ENCODE measurements at regions not wholly inside any gene's neighbourhood (a gene's known extent, or its start where the extent isn't known, plus 50 kb on each side); places are given as distances from the start of the nearest gene placed in this dataset.
A peak's percentile ranks its signal among the peaks of the same experiment; 100 is the strongest.

- Histone ChIP-seq H3K27me3 (ENCODE audit: insufficient read depth, poor library complexity, severe bottlenecking) (no peaks in the 10 kb centered on the region), H3K4me3 (ENCODE audit: severe bottlenecking) (peak overlapping the region; percentile 71), H3K9me3 (ENCODE audit: severe bottlenecking) (no peaks in the 10 kb centered on the region), H3K27ac (ENCODE audit: poor library complexity, severe bottlenecking) (peak overlapping the region; percentile 76), H3K36me3 (ENCODE audit: low read depth) (peaks cover 10% of the 10 kb centered on the region), H3K4me1 (ENCODE audit: insufficient read depth, poor library complexity, severe bottlenecking) (peaks cover 15% of the 10 kb centered on the region)
- peak; percentile 55 for ATAC-seq (ENCODE audit: low read depth)
- peak; percentile 77 for DNase-seq (ENCODE audit: low spot score)
- no peak for TF ChIP-seq CTCF (IDR thresholded peaks at IDR 0.05; ENCODE audit: poor library complexity, severe bottlenecking)
These were observed 361.1 kb upstream of the AMELY start for GRCh38 chrY:7272556-7273195.

GRCh38 chrY:7263773-7264172, 352.2 kb upstream of the AMELY start:
- H3K36me3 ChIP-seq (ENCODE audit: low read depth): no peaks in the 10 kb centered on the region
- no peak overlapping the region for H3K27ac ChIP-seq (ENCODE audit: poor library complexity, severe bottlenecking)
- H3K4me1 ChIP-seq (ENCODE audit: insufficient read depth, poor library complexity, severe bottlenecking): no peaks in the 10 kb centered on the region
- H3K27me3 ChIP-seq (ENCODE audit: insufficient read depth, poor library complexity, severe bottlenecking): no peaks in the 10 kb centered on the region
- ATAC-seq (ENCODE audit: low read depth) (no peak), DNase-seq (ENCODE audit: low spot score) (no peak)
- H3K4me3 ChIP-seq (ENCODE audit: severe bottlenecking): no peak overlapping the region
- no peak for TF ChIP-seq CTCF (IDR thresholded peaks at IDR 0.05; ENCODE audit: poor library complexity, severe bottlenecking)
- no peaks in the 10 kb centered on the region for H3K9me3 ChIP-seq (ENCODE audit: severe bottlenecking)

- no peak overlapping the region for H3K27ac ChIP-seq (ENCODE audit: poor library complexity, severe bottlenecking)
- DNase-seq (ENCODE audit: low spot score): no peak
- ATAC-seq (ENCODE audit: low read depth): no peak
- no peaks in the 10 kb centered on the region for H3K9me3 ChIP-seq (ENCODE audit: severe bottlenecking)
- no peaks in the 10 kb centered on the region for H3K36me3 ChIP-seq (ENCODE audit: low read depth)
- no peak for TF ChIP-seq CTCF (IDR thresholded peaks at IDR 0.05; ENCODE audit: poor library complexity, severe bottlenecking)
- H3K4me1 ChIP-seq (ENCODE audit: insufficient read depth, poor library complexity, severe bottlenecking): no peaks in the 10 kb centered on the region
- H3K27me3 ChIP-seq (ENCODE audit: insufficient read depth, poor library complexity, severe bottlenecking): no peaks in the 10 kb centered on the region
- H3K4me3 ChIP-seq (ENCODE audit: severe bottlenecking): no peak overlapping the region
These were observed 351.0 kb upstream of the AMELY start for GRCh38 chrY:7262531-7262930.

- H3K27me3 ChIP-seq (ENCODE audit: insufficient read depth, poor library complexity, severe bottlenecking): no peaks in the 10 kb centered on the region
- TF ChIP-seq CTCF (IDR thresholded peaks at IDR 0.05; ENCODE audit: poor library complexity, severe bottlenecking): no peak
- H3K4me3 ChIP-seq (ENCODE audit: severe bottlenecking): no peak overlapping the region
- no peak for ATAC-seq (ENCODE audit: low read depth)
- no peaks in the 10 kb centered on the region for H3K9me3 ChIP-seq (ENCODE audit: severe bottlenecking)
- H3K27ac ChIP-seq (ENCODE audit: poor library complexity, severe bottlenecking): no peak overlapping the region
- no peaks in the 10 kb centered on the region for H3K4me1 ChIP-seq (ENCODE audit: insufficient read depth, poor library complexity, severe bottlenecking)
- DNase-seq (ENCODE audit: low spot score): no peak
- H3K36me3 ChIP-seq (ENCODE audit: low read depth): no peaks in the 10 kb centered on the region
These were observed 349.7 kb upstream of the AMELY start for GRCh38 chrY:7261254-7261653.

GRCh38 chrY:7240101-7240500, 328.5 kb upstream of the AMELY start:
- DNase-seq (ENCODE audit: low spot score): no peak
- no peaks in the 10 kb centered on the region for H3K36me3 ChIP-seq (ENCODE audit: low read depth)
- no peaks in the 10 kb centered on the region for H3K4me1 ChIP-seq (ENCODE audit: insufficient read depth, poor library complexity, severe bottlenecking)
- H3K4me3 ChIP-seq (ENCODE audit: severe bottlenecking): no peak overlapping the region
- H3K27me3 ChIP-seq (ENCODE audit: insufficient read depth, poor library complexity, severe bottlenecking): no peaks in the 10 kb centered on the region
- H3K9me3 ChIP-seq (ENCODE audit: severe bottlenecking): no peaks in the 10 kb centered on the region
- ATAC-seq (ENCODE audit: low read depth): no peak
- no peak for TF ChIP-seq CTCF (IDR thresholded peaks at IDR 0.05; ENCODE audit: poor library complexity, severe bottlenecking)
- H3K27ac ChIP-seq (ENCODE audit: poor library complexity, severe bottlenecking): no peak overlapping the region

All from RWPE2 (cell line).